Panc1 (cell line): ENCODE measurements at regions not wholly inside any gene's neighbourhood (a gene's known extent, or its start where the extent isn't known, plus 50 kb on each side); places are given as distances from the start of the nearest gene placed in this dataset.
"Not testable (repeated sequence)": the region's sequence is repeated elsewhere in the genome, so short reads cannot be mapped to it uniquely, and the experiment has no call there.

Experiments used
- ATAC-seq: fragments of 200-7000 bp; cut with Tn5 transposase; 2 replicates; pipeline ENCODE4 v1.9.1; 2020; ENCODE audit warnings: mild to moderate bottlenecking, moderate library complexity
- BruUV-seq: library from RNA; stranded (reverse); fragments of 400-500 nt; replicated peaks from 2 replicates; lab custom pipeline; 2021; lab: Mats Ljungman, UMichigan
- CTCF ChIA-PET: fragments of 300-600 bp; sonication (Branson Sonifier 250); formaldehyde crosslinking; loops from one replicate; lab custom pipeline; 2022; ENCODE audit warnings: antibody characterized with exemption; lab: Charles Lee
- POLR2A ChIA-PET: fragments of 300-600 bp; sonication (Branson Sonifier 250); formaldehyde crosslinking; loops from one replicate; lab custom pipeline; 2022; ENCODE audit warnings: antibody characterized with exemption; lab: Charles Lee
- DNase-seq: peaks from one replicate; pipeline ENCODE4 v3.0.0-alpha.2; 2010; ENCODE audit warnings: low read depth, low spot score
- H3K27ac ChIP-seq: 2 replicates; pipeline ENCODE4 v1.5.1; 2011; ENCODE audit warnings: mild to moderate bottlenecking, low read length, inconsistent platforms
- H3K27me3 ChIP-seq: fragments of 200-500 bp; sonication (Bioruptor generic); 2 replicates; pipeline ENCODE4 v1.6.0; 2014; ENCODE audit warnings: low read length, inconsistent platforms; ENCODE audit not compliant: control insufficient read depth, insufficient read depth
- H3K36me3 ChIP-seq: fragments of 200-500 bp; sonication (Bioruptor generic); 2 replicates; pipeline ENCODE4 v1.5.1; 2014; ENCODE audit warnings: inconsistent platforms, mild to moderate bottlenecking, low read length, moderate library complexity; ENCODE audit not compliant: control insufficient read depth, insufficient read depth
- H3K4me1 ChIP-seq: 2 replicates; pipeline ENCODE4 v1.5.1; 2011; ENCODE audit warnings: inconsistent platforms, mild to moderate bottlenecking, low read length, moderate library complexity; ENCODE audit not compliant: control insufficient read depth, insufficient read depth
- H3K4me3 ChIP-seq, 2 experiments: 2 replicates each; pipeline ENCODE4 v1.5.1; 2011 to 2012; ENCODE audit warnings: low read depth in 2 of 2, low read length in 2 of 2, mild to moderate bottlenecking in 2 of 2, inconsistent platforms in 1 of 2, moderate library complexity in 1 of 2
- H3K9me3 ChIP-seq: fragments of 200-500 bp; sonication (Bioruptor generic); 2 replicates; pipeline ENCODE4 v1.5.1; 2014; ENCODE audit warnings: low read depth, mild to moderate bottlenecking, inconsistent platforms, low read length, moderate library complexity; ENCODE audit not compliant: control insufficient read depth, insufficient read depth
- POLR2AphosphoS5 ChIP-seq: IDR thresholded peaks from 2 replicates; pipeline ENCODE4 v1.6.1; 2012; ENCODE audit warnings: mild to moderate bottlenecking, low read depth, low read length, moderate library complexity
- SIN3A ChIP-seq: IDR thresholded peaks from 2 replicates; pipeline ENCODE4 v1.6.1; 2012; ENCODE audit warnings: low read depth, mild to moderate bottlenecking, low read length, moderate library complexity, borderline replicate concordance; ENCODE audit not compliant: insufficient read depth
- TCF7L2 ChIP-seq: IDR thresholded peaks from 2 replicates; pipeline ENCODE4 v1.6.1; 2011; ENCODE audit warnings: mild to moderate bottlenecking, low read depth, low read length, inconsistent platforms
- in situ Hi-C: cut with HindIII; loops from 2 replicates; pipeline ENCODE4 v1.10.0; 2016; ENCODE audit warnings: low sequenced_read_pairs, low pct_unique_long_range_greater_than_20kb
- intact Hi-C: fragments of 100-400 bp; cut with micrococcal nuclease; formaldehyde crosslinking; loops from one replicate; pipeline ENCODE4 v1.10.0; 2022; ENCODE audit not compliant: unreplicated experiment
- TF ChIP-seq, protein P1 (sequence below): fragments of 450-650 bp; IDR thresholded peaks from 2 replicates; pipeline ENCODE4 v1.5.1; 2017; ENCODE audit warnings: mild to moderate bottlenecking
- TF ChIP-seq, protein P2 (sequence below), 2 experiments: IDR thresholded peaks; 2 replicates each; pipeline ENCODE4 v1.6.1; 2011 to 2012; ENCODE audit warnings: low read depth in 2 of 2, control low read depth in 1 of 2, low read length in 1 of 2, mild to moderate bottlenecking in 1 of 2, moderate library complexity in 1 of 2; ENCODE audit not compliant: insufficient read depth in 1 of 2

DNA sequence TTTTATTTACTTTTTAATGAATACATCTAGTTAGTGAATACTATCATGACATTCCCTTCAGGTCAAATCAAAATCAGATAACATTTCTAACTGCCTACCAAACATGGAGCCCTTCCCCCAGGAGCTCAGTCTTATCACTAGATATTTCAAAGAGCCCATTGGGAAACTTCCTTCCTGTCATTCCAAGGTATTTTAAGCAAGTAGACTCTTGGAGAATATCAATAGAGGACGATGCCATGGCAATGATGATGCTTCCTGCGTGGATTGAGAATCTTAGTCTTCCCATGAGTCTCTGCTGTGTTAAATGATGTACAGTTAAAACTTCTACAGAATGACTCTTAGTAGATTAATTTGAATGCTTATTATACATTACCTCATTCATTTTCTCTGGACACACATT lies 384.9 kb downstream of the CENPW start:
- H3K4me3 ChIP-seq, result no peak overlapping the region
- ChIA-PET POLR2A (no interaction called here), CTCF (no interaction called here)
- intact Hi-C loops (no loop called here), in situ Hi-C loops (no loop called here)
- no peaks in the 10 kb centered on the region for H3K4me1 ChIP-seq
- TF ChIP-seq, protein P1, sequence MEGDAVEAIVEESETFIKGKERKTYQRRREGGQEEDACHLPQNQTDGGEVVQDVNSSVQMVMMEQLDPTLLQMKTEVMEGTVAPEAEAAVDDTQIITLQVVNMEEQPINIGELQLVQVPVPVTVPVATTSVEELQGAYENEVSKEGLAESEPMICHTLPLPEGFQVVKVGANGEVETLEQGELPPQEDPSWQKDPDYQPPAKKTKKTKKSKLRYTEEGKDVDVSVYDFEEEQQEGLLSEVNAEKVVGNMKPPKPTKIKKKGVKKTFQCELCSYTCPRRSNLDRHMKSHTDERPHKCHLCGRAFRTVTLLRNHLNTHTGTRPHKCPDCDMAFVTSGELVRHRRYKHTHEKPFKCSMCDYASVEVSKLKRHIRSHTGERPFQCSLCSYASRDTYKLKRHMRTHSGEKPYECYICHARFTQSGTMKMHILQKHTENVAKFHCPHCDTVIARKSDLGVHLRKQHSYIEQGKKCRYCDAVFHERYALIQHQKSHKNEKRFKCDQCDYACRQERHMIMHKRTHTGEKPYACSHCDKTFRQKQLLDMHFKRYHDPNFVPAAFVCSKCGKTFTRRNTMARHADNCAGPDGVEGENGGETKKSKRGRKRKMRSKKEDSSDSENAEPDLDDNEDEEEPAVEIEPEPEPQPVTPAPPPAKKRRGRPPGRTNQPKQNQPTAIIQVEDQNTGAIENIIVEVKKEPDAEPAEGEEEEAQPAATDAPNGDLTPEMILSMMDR, result no peak
- TF ChIP-seq TCF7L2 (no peak), POLR2AphosphoS5 (no peak), SIN3A (no peak)
- TF ChIP-seq, protein P2, sequence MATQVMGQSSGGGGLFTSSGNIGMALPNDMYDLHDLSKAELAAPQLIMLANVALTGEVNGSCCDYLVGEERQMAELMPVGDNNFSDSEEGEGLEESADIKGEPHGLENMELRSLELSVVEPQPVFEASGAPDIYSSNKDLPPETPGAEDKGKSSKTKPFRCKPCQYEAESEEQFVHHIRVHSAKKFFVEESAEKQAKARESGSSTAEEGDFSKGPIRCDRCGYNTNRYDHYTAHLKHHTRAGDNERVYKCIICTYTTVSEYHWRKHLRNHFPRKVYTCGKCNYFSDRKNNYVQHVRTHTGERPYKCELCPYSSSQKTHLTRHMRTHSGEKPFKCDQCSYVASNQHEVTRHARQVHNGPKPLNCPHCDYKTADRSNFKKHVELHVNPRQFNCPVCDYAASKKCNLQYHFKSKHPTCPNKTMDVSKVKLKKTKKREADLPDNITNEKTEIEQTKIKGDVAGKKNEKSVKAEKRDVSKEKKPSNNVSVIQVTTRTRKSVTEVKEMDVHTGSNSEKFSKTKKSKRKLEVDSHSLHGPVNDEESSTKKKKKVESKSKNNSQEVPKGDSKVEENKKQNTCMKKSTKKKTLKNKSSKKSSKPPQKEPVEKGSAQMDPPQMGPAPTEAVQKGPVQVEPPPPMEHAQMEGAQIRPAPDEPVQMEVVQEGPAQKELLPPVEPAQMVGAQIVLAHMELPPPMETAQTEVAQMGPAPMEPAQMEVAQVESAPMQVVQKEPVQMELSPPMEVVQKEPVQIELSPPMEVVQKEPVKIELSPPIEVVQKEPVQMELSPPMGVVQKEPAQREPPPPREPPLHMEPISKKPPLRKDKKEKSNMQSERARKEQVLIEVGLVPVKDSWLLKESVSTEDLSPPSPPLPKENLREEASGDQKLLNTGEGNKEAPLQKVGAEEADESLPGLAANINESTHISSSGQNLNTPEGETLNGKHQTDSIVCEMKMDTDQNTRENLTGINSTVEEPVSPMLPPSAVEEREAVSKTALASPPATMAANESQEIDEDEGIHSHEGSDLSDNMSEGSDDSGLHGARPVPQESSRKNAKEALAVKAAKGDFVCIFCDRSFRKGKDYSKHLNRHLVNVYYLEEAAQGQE (IDR thresholded peaks at IDR 0.05; ENCODE audit: insufficient read depth in 1 of 2, low read depth in 2 of 2, low read length in 1 of 2), result no peak
- H3K27me3 ChIP-seq, result no peaks in the 10 kb centered on the region
- H3K27ac ChIP-seq, result no peak overlapping the region
- no peaks in the 10 kb centered on the region for H3K36me3 ChIP-seq
- BruUV-seq, result no TSS peak
- DNase-seq (no peak), ATAC-seq (no peak)
- no peaks in the 10 kb centered on the region for H3K9me3 ChIP-seq

DNA sequence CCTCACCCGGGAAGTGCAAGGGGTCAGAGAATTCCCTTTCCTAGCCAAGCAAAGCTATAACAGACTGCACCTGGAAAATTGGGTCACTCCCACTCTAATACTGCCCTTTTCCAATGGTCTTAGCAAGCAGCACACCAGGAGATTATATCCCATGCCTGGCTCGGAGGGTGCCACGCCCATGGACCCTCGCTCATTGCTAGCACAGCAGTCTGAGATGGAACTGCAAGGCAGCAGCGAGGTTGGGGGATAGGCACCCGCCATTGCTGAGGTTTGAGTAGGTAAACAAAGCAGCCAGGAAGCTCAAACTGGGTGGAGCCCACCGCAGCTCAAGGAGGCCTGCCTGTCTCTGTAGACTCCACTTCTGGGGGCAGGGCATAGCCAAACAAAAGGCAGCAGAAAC lies 386.5 kb downstream of the CENPW start:
- H3K27ac ChIP-seq, BruUV-seq, POLR2A ChIA-PET, CTCF ChIA-PET, ATAC-seq, H3K27me3 ChIP-seq, H3K4me3 ChIP-seq, intact Hi-C loops, H3K36me3 ChIP-seq, H3K9me3 ChIP-seq, DNase-seq, H3K4me1 ChIP-seq, in situ Hi-C loops: not testable (repeated sequence)

DNA sequence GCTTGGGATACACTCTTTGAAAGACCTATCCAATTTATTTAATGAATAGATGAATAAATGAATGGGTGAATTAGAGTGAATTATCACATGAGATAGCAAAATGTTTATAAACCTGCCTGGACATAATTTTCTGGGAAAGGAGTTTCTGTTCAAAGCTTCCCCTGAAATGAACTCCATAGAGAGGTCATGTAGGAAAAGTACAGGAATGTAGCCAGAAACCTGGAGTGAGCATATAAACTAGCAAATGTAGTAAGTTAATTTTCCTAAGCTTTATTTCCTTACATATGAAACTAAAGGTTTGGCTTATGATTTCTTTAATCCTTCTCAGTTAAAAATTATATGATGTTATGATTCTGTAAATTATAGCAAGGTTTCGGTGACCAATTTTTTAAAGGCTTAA lies 380.3 kb upstream of the RSPO3 start:
- Histone ChIP-seq H3K4me1 (no peaks in the 10 kb centered on the region), H3K27me3 (no peaks in the 10 kb centered on the region), H3K9me3 (no peaks in the 10 kb centered on the region), H3K4me3 (no peak overlapping the region), H3K36me3 (no peaks in the 10 kb centered on the region), H3K27ac (no peak overlapping the region)
- in situ Hi-C loops, result no loop called here
- TF ChIP-seq, protein P1, result no peak
- TF ChIP-seq POLR2AphosphoS5 (no peak), TCF7L2 (no peak), SIN3A (no peak)
- TF ChIP-seq, protein P2 (IDR thresholded peaks at IDR 0.05; ENCODE audit: insufficient read depth in 1 of 2, low read depth in 2 of 2, low read length in 1 of 2), result no peak
- BruUV-seq, result no TSS peak
- ChIA-PET POLR2A (no interaction called here), CTCF (no interaction called here)
- DNase-seq (no peak), ATAC-seq (no peak)
- intact Hi-C loops, result no loop called here
